ENCODE measurements at regions not wholly inside any gene's neighbourhood (a gene's known extent, or its start where the extent isn't known, plus 50 kb on each side); places are given as distances from the start of the nearest gene placed in this dataset.

- TF ChIP-seq, protein P1, sequence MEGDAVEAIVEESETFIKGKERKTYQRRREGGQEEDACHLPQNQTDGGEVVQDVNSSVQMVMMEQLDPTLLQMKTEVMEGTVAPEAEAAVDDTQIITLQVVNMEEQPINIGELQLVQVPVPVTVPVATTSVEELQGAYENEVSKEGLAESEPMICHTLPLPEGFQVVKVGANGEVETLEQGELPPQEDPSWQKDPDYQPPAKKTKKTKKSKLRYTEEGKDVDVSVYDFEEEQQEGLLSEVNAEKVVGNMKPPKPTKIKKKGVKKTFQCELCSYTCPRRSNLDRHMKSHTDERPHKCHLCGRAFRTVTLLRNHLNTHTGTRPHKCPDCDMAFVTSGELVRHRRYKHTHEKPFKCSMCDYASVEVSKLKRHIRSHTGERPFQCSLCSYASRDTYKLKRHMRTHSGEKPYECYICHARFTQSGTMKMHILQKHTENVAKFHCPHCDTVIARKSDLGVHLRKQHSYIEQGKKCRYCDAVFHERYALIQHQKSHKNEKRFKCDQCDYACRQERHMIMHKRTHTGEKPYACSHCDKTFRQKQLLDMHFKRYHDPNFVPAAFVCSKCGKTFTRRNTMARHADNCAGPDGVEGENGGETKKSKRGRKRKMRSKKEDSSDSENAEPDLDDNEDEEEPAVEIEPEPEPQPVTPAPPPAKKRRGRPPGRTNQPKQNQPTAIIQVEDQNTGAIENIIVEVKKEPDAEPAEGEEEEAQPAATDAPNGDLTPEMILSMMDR (IDR thresholded peaks at IDR 0.05): no peak
- TF ChIP-seq POLR2A (IDR thresholded peaks at IDR 0.05): no peak
Observed at GRCh38 chr2:236647621-236648020, 78.0 kb downstream of the ACKR3 start.
